NCI-H2227 (cell line): ENCODE measurements at regions not wholly inside any gene's neighbourhood (a gene's known extent, or its start where the extent isn't known, plus 50 kb on each side); places are given as distances from the start of the nearest gene placed in this dataset.

Experiments used
- DNase-seq: peaks from one replicate; lab custom pipeline; 2025; ENCODE audit not compliant: unreplicated experiment; lab: John Stamatoyannopoulos, UW

- DNase-seq: no peak
Observed at GRCh38 chr15:31551323-31551722, 224.7 kb downstream of the KLF13 start.

DNA sequence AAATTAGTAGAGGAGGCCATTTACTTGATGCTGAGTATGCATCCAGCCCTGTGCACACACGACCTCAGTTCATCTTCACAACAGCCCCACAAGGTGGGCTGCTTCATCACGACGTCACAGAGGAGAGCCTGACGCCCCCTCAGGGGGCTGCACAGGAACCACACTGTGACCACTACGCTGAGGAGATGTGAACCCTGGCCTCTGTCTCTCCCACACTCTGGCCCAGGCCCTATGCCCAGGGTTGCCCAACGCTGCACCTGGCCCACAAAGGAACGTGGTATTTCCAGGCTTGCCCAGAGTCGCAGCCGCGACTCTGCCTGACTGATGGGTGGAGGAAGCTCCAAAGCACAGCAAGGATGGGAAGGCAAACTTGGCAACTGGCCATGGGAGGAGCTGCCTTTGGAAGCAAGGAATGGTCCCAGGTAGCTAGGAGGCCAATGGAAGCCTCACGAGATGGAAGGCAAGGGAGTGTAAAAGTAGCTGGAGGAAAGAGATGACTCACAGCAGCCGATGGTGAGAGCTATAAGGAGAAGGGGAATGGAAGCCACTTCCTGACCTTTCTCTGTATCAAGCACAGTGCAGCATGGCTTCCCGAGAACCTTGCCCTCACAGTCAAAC, 226.0 kb downstream of the KLF13 start:
- no peak for DNase-seq

- no peak for DNase-seq
Observed at GRCh38 chr15:31554261-31554660, 227.6 kb downstream of the KLF13 start.

GRCh38 chr15:31555022-31555421, 228.4 kb downstream of the KLF13 start:
- DNase-seq: no peak

DNA sequence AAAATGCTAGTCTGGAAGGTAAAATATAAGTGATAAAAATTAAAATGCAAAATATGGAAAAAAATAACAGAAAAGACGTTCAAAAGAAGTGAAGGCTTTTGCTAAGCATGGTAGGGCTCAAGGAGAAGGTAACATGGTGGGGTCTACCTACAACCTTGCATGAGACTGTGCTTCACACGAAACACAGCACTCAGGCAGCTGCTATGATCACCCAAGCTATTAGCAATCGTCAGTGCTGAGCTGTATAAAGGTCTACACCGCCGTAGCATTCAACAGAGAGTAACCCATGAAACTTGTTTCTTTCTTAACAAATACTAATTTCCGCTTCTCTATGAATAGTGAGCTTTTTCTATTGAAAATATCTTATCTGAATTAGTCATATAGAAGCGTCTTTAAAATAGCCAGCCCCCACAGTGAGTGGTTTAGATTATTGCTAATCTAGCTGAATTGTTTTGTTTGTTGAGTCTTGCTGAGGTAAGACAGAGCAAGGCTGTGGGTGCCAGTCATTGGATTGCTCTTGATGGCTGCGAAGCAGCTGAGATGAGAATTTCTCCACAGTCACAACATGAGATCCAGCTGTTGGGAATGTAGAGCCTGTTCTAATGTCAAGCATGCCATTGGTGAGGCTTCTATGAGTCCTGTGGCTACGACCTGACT, 230.0 kb downstream of the KLF13 start:
- no peak for DNase-seq

- no peak for DNase-seq
Observed at GRCh38 chr15:31557899-31558298, 231.3 kb downstream of the KLF13 start.

- no peak for DNase-seq
Observed at GRCh38 chr15:31558840-31559239, 232.2 kb downstream of the KLF13 start.

- DNase-seq: no peak
Observed at GRCh38 chr15:31559786-31560185, 233.2 kb downstream of the KLF13 start.

GRCh38 chr15:31560643-31561042, 234.0 kb downstream of the KLF13 start:
- no peak for DNase-seq

DNA sequence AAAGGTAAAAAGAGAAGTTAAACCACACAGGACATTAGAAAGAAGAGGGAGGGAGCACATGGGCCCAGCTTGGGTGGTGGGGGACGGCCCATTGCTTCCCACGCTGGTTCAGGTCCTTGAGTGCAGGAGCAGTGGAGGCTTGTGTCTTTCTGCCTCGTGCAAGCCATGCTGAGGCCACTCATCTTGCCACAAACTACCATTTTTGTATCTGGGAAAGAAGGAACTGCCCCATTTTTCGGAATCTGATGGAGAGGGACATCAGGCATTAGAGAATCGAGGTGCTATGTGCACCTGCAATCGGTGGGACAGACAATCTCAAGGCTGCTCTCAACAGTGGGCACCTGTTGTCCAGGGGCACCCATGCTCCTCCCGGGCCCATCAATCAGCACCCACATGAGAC, 234.5 kb downstream of the KLF13 start:
- DNase-seq: no peak

DNA sequence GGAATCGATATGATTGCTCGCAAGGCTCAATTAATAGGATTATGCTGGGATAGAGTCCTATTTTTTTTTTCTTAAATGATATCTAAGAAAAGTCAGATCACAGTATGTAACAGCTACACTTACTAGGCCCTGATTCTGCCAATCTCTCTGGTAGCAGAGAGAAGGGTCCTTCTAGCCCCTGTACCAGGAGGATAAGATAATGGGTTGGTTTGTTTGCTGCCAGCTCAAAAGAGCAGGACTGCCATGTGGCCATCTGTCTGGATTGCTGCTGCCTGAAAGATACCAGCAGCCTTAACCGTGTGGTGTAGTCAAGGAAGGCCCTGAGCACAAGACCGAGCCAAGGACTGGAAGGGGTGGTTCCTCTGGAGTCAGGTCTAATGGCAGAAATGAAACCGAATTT, 236.4 kb downstream of the KLF13 start:
- no peak for DNase-seq

DNA sequence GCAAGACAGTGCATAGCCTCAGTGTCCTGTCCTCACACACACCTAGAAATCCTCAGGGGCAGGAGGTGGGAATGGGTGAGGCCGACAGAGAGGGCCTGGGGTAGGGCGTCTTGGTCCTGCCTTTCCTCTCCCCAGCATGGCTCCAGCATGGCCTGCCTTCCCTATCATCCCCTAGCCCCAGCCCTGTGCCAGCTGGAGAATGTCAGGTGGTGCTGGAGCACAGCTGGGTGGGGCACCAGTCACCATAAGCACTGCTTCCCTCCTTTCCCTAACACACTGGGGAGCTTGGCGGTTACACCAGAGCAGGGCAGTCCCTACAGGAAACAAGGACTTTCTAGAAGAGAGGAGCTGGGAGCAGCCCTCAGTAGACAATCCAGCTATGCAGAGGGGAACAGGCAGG, 236.8 kb downstream of the KLF13 start:
- no peak for DNase-seq

DNA sequence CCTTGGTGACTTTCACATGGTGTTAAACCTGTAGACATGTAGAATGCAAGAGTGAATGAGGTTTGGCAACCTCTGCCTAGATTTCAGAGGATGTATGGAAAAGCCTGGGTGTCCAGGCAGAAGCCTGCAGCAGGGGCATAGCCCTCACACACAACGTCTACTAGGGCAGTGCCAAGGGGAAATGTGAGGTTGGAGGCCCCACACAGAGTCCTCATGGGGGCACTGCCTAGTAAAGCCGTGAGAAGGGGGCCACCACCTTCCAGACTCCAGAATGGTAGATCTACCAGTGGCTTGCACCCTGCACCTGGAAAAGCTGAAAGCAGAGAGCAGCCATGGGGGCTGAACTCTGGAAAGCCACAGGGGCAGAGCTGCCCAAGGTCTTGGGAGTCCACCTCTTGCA, 241.2 kb downstream of the KLF13 start:
- no peak for DNase-seq

DNA sequence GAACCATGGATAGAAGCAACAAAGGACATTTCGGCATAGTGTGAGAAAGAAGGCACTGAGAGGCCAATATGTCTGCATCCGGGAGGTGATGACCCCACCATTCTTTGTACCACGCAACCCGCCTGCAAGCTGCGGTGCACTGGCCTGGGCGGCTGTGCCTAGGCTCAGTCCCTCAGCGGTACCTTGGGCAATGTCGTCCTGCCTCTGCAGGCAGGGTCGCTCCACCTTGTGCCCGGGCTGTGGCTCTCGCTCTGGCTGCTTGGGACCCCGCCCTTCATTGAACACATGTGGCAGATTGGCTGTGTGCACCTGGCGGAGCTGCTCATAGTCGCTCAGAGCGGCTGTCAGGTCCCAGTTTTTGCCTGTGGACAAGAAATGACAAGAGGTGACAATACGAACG, 243.2 kb downstream of the KLF13 start:
- no peak for DNase-seq

DNA sequence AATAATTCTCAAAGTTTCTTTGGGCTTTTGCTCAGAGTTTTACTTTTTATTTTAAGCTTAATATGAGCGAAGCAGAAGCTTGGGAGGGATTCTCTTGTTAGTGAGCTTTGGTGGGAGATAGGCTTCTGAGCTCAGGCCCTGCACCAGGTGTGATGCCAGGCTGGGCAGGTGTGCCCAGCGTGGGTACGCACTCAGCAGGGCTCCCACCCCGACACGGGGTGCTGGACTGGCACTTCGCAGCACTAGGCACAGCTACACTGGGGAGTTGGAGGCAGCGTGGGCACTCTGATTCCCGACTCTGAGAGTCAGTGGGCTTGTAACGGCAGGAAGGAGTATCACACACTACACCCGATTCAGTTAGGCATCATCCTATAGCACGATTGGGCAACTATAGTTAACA, 244.0 kb downstream of the KLF13 start:
- DNase-seq: no peak

DNA sequence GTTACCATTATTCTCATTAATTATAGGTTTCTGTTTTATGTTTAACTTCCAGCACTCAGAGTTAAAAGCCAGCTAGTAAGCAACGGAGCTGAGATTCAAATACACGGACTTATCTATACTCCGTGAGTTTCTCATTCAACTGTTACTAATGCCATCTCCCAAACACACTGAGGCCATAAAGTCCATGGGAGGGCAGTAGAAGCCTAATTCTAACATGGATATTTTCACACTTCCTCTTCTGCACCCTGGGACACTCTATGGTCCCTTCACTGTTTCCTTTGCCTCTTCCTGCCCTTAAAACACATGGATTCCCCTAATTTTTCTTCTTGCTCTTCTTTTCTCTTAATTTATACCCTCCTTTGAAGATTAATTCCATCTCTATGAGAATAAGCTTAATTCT, 245.0 kb downstream of the KLF13 start:
- DNase-seq: no peak

DNA sequence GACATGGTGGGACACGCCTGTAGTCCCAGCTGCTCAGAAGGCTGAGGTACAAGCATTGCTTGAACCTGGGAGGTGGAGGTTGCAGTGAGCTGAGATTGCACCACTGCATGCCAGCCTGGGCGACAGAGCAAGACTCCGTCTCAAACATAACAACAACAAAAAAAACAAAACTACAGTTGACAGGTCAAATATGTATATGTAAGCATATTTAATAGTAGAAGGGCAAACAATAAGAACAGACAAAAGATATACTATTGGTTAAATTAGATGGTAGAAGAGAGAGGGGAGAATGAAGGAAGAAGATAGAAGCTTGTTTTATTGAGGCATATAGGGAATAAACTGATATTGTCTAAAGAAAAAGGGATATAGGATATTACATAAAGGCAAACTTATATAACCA, 247.1 kb downstream of the KLF13 start:
- DNase-seq: no peak

DNA sequence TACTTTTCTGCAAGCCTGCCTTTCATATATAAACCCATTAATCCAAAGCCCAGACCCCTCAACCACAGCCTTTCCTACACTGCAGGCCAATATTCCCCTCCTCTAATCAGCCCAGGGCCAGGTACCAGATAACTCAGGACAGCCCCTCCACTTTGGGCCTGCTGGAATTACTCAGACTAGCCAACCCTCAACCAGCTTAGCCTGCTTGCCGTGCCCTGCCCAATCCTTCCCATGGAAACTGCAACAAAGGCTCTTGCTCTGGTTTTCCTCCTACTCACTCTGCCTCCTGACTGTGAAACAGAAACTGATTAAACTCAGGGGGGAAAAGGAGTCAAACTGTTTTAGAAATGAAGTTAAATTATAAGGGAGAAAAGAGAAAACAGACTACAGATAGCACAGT, 248.1 kb downstream of the KLF13 start:
- no peak for DNase-seq

DNA sequence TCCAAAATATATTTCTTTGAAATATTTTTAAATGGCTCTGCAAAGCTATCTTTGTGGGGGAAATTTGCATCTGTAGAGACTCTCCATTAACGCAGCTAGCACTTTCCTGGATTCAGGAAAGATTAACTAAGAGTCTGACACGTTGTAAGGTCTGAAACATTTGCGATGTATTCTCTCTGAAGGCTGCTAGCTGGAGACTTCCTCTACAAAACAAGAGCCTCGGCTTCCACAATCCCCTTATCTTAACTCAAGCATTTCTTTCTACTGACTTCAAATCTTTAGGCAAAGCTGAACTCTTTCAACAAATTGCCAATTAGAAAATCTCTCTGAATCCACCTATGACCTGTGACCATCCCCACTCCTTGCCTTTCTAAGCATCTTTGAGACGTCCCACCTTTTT, 250.5 kb downstream of the KLF13 start:
- DNase-seq: no peak

DNA sequence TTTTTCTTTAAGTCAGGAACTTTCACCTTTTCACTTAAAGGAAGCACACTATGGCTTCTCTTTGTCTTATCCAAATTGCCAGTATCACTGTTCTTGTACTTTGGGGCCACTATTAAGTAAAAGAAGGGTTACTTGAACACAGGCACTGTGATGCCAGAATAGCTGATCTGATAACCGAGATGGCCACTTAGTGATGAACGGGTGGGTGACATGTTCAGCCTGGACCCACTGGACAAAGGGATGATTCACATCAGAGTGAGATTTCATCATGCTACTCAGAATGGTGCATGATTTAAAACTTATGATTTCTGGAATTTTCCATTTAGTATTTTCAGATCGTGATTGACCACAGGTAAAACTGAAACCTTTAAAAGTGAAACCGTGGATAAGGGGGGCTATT, 252.6 kb downstream of the KLF13 start:
- DNase-seq: no peak

- no peak for DNase-seq
Observed at GRCh38 chr15:31579976-31580375, 253.3 kb downstream of the KLF13 start.

DNA sequence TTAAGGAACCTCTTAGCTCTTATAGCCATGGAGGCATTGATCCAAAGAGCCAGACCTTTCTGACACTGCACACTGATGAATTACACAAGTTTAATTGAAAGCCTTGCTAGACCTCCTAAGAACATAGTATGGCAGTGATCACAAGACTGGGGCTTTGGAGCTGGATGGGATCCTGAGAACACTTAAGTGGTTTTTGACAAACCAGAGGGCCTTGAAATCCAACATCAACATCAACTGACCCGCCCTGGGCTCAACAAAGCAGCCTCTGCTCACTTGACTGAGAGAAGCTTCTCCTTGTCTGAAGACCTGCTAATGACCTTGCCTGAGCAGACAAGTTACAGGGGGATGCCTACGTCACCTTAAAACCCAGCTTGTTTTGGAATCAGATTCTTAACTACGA, 257.6 kb downstream of the KLF13 start:
- no peak for DNase-seq

DNA sequence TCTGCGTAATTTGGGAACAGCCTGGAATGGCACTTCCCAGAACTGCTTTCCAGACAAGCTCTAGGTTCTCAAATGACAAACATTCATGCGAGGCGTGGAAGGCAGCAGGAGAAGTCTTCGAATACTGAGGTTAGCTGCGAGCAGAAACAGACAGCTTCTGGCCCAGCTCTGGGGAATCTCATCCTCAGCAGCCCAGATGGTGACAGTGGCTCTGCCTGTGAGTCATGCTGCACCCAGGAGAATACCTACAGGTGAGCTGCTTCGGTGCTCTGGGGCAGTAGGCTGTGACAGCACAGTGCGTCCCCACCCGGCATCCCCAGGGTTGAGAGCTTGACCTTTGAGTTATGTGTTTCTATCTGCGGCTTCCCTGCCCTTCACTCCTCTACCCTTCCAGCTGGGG, 258.6 kb downstream of the KLF13 start:
- no peak for DNase-seq
